SW 1271 (cell line): ENCODE measurements at regions not wholly inside any gene's neighbourhood (a gene's known extent, or its start where the extent isn't known, plus 50 kb on each side); places are given as distances from the start of the nearest gene placed in this dataset.
A peak's percentile ranks its signal among the peaks of the same experiment; 100 is the strongest.
"Not testable (repeated sequence)": the region's sequence is repeated elsewhere in the genome, so short reads cannot be mapped to it uniquely, and the experiment has no call there.

Experiments used
- DNase-seq, 2 experiments: peaks; one replicate each; lab custom pipeline; 2025; lab: John Stamatoyannopoulos, UW

DNA sequence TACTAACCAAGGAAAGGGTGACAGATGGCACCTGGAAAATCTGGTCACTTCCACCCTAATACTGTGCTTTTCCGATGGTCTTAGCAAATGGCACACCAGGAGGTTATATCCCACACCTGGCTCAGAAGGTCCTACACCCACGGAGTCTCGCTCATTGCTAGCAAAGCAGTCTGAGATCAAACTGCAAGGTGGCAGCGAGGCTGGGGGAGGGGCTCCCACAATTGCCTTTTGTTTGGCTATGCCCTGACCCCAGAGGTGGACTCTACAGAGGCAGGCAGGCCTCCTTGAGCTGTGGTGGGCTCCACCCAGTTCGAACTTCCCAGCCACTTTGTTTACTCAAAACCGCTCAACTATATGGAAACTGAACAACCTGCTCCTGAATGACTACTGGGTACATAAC lies 50.3 kb upstream of the UGT2B15 start:
- DNase-seq, result not testable (repeated sequence)

DNA sequence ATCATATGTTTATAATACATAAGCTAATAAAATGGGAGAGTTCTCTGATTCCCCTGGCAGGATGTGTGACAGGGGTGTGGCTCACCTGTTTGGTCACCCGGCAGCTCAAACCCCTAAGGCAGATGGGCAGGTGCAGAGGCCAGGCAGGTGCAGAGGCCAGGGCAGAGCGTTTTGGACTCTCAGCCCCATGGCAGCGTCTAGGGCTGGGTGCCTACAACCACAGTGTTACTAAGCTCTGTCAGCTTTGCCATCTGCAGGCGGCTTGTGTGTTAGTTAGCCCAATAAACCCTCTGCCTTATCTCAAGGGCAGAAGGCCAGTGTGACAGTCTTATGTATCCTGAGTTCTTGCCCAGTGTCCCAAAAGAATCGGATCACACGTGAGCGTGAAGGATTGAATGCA lies 54.0 kb upstream of the UGT2B15 start:
- no peak for DNase-seq

DNA sequence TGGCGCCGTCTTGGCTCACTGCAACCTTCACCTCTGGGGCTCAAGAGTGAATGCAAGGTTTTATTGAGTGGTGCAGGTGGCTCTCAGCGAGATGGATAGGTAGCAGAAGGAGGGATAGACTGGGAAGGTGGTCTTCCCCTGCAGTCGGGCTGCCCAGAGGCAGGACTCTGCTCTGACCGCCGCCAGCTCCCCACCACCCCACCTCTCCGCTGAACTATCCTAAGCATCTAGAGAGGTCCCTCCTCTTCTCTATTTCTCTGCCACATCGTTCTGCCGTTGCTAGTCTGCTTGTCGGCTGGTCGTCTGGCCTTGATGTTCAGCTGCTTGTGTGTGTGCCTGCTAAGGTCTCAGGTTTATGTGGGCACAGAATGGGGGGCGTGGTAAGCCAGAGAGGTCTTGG lies 54.5 kb upstream of the UGT2B15 start:
- no peak for DNase-seq

DNA sequence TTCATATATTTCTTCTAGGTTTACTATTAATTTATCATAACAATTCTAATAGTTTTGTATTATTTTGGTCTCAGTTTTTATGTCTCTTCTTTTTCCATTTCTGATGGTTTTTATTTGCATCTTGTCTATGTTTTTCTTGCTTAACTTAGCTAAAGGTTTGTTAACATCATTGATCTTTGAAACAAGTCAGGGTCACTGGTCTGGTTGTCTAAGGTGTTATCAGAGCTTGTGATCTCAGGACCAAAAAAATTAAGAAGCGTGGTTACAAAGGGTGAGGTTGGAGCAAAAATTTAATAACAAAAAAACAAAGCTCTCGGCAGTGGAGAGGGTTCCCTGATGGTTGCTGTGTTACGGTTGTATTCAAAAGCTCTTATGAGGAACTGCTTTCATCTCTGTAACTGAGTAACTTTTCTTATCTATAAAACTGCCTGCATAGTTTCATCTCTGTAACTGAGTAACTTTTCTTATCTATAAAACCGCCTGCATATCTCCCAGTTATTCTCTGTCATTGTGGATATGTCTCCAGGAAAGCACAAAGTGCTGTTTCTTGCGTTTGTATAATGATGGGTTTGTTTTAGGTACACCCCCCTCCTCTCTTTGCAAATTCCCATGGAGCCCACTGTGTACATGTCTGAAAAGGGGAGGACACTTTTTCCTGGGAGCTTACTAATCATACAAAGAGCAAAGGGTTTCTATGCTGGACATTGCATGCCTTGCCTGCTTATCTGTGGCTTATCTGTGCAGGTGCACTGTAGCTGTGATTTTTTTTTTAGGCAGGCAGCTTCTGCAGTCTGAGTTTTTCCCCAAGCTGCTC lies 62.4 kb upstream of the UGT2B15 start:
- no peak for DNase-seq

DNA sequence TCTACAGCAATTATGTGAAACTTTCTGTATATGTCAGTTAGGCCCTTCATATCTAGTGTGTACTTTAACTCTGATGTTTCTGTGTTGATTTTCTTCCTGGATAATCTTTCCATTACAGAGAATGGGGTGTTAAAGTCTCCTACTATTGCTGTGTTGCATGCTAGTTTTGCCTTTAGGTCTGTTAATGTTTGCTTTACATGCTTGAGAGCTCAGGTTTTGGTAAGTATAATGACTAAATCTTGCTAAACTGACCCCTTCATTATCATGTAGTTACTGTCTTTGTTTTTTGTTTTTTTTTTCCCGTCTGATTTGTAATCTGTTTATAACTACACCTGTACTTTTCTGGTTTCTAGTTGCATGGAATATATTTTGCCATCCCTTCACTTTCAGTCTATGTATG lies 63.6 kb upstream of the UGT2B15 start:
- no peak for DNase-seq

DNA sequence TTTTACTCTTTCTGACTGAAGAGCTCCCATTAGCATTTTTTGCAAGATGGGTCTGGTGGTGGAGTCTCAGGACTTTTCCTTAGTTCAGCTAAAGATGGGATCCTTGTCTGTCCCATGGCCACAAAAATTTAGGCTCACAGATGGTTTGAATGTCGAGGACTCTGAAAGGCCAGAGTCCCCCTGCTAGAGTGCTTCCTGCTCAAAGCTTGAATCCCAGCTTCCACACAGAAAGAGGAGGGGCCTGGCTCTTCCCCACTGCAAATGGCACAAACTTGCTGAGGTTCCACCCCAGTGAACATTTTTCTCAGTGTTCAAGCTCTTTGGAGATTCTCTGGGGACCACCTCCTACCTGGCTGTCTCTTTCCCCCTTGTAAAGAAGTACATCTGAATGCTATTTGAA lies 64.7 kb upstream of the UGT2B15 start:
- DNase-seq, result no peak

DNA sequence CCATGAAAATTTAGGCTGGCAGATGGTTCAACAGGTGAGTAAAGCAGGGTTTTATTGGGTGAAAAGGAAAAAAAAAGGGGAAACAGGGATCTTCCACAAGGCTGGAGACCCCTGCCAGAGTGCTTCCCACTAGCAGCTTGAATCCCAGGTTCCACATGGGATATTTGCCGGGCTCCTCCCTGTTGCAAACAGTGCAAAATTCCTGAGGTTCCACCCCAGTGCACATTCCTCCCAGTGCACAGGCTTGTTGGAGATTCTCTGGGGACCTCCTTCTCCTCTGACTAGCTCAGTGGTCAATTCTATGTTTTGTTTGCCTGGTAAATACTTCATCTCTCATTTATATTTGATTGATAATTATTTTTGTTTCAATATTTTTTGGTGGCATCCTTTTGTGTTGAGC lies 66.4 kb upstream of the UGT2B15 start:
- DNase-seq, result no peak

DNA sequence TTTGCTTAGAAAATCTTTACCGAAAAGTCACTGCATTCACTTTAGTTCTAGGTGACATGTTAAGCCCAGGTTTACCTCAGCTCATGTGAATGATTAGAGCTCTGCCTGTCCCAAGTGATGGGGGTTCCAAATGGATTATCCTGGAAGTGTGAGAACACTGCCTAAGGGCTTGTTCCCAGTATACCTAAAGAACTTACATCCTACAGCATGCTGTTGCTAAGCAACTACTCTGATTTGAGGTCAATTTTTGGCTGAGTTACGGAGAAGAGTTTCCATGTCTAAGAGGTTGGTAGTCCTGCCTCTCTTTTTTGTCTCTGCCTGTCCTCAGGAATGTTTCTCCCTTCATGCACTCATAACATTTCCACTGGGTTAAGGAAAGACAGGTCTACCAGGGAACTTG lies 67.6 kb upstream of the UGT2B15 start:
- no peak for DNase-seq

DNA sequence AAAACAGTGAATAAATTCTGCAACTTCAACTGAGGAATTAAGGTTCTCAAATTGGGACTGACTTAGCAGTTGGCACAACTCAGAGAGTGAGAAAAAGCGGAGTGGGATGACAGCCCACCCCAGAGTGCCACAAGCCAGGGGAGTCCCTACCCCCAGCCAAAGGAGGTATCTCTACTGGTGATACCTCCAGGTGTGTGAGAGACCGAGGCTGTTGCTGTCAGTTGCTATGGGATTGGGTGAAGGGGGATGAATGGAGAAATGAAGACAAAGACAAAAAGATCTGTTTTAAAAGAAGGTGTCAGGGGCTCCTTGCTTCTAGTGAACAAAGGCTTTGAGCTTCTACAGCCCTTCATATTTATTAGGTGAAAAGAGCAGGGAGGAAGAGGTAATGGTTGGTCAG lies 71.4 kb upstream of the UGT2B10 start:
- DNase-seq, result no peak

DNA sequence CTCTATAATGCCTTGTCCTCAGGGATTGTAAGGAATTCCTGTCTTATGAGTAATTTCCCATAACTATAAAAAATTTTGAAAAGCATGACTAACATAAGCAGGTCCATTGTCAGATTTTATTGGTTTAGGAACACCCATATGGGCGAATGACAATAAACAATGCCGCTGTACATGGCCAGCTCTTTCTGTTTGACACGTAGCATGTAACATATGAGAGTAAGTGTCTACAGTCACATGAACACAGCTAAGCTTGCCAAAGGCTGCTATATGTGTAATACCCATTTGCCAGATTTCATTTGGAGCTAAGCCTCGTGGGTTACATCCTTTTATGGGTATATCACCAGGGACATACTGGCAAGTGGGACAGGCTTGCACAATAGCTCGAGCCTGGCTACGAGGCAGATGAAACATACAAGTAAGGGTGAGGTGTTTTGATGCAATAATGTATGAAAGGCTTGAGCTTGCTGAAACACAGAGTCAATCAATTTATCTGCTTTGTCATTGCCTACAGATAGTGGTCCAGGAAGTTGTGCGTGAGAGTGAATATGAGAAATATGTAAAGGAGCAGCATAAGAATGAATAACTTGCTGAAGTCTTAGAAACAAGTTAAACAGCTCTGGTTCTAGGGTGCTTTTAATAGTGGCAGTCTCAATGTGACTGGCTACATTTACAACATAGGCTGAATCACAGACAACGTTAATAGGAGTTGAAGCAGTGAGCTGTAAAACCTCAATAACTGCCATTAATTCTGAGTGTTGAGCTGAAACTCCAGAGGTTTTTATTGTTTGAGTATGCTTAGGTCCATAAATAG lies 67.4 kb upstream of the UGT2B10 start:
- peak in 1 of 2 experiments; percentile 10 for DNase-seq

DNA sequence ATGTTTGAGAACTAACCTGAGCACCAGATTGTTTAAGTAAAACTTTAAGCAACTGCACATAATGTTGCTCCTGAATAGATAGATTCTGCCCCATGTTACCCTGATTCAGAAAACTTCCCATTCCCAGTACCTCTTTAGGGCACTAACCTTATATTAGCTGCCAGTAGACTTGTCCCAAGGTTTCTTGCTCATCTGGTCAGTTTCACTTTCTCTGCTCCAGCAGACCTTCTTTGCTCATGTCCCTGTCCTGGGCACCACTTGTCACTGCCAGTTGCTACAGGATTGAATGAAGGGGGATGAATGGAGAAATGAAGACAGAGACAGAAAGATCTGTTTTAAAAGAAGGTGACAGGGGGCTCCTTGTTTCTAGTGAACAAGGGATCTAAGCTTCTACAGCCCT lies 65.2 kb upstream of the UGT2B10 start:
- DNase-seq, result no peak

DNA sequence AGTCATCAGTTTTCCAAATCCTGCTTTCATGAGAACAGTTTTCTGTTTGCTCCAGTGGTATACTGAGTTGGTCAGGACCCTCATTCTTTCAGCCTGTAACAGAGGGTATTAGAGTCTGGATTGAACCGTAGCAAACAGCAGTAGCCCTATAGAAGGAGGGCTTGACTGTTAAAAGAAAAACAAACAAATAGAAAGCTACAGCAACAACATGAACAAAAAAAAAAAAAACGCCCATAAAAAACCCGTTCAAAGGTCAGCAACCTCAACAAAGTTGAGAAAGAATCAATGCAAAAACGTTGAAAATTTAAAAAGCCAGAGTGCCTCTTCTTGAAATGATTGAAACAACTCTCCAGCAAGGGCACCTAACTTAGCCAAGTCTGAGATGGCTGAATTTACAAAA lies 64.7 kb upstream of the UGT2B10 start:
- no peak for DNase-seq

DNA sequence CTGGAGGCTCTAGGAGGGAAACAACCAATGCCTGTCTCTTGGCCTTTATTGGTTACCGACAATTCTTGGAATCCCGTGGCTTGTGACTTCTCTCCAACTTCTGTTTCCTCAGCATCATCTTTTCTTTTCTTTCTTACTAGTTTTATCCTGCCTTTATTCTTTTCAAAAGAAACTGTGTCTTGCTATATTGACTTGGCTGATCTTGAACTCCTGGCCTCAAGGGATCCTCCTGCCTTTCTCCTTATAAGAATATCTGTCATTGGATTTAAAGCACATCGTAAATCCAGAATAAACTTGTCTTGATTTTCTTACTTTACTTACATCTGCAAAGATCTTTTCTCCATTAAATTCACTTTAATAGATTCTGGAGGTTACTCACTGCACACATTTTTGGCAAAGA lies 49.9 kb upstream of the UGT2B10 start:
- no peak for DNase-seq
